Activated CD4-positive, alpha-beta memory T cell treated with anti-CD3 and anti-CD28 coated beads for 36 hours (primary cell): ENCODE measurements at regions not wholly inside any gene's neighbourhood (a gene's known extent, or its start where the extent isn't known, plus 50 kb on each side); places are given as distances from the start of the nearest gene placed in this dataset.

Experiments
- CTCF ChIA-PET: fragments of 350-600 bp; sonication (Branson Sonifier 250); formaldehyde crosslinking; loops from one replicate; lab custom pipeline; 2021; ENCODE audit warnings: antibody characterized with exemption, inconsistent platforms; lab: Charles Lee
- POLR2A ChIA-PET: fragments of 350-600 bp; sonication (Branson Sonifier 250); formaldehyde crosslinking; loops from one replicate; lab custom pipeline; 2021; ENCODE audit warnings: antibody characterized with exemption; lab: Charles Lee
- DNase-seq: peaks from one replicate; pipeline ENCODE4 v3.0.0-alpha.2; 2020
- H3K27ac Mint-ChIP-seq: one replicate; pipeline ENCODE4 v1.8.0; 2021; ENCODE audit warnings: mixed read lengths
- H3K27me3 Mint-ChIP-seq: one replicate; pipeline ENCODE4 v1.8.0; 2021; ENCODE audit warnings: mixed read lengths
- H3K36me3 Mint-ChIP-seq: one replicate; pipeline ENCODE4 v1.8.0; 2021; ENCODE audit warnings: mixed read lengths
- H3K4me1 Mint-ChIP-seq: one replicate; pipeline ENCODE4 v1.8.0; 2021; ENCODE audit warnings: low read depth, mixed read lengths
- H3K4me3 Mint-ChIP-seq: one replicate; pipeline ENCODE4 v1.8.0; 2021; ENCODE audit warnings: mild to moderate bottlenecking, mixed read lengths
- H3K9me3 Mint-ChIP-seq: one replicate; pipeline ENCODE4 v1.8.0; 2021; ENCODE audit warnings: mixed read lengths
- intact Hi-C: fragments of 100-400 bp; cut with micrococcal nuclease; formaldehyde crosslinking; loops from one replicate; pipeline ENCODE4 v1.15.1; 2023

DNA sequence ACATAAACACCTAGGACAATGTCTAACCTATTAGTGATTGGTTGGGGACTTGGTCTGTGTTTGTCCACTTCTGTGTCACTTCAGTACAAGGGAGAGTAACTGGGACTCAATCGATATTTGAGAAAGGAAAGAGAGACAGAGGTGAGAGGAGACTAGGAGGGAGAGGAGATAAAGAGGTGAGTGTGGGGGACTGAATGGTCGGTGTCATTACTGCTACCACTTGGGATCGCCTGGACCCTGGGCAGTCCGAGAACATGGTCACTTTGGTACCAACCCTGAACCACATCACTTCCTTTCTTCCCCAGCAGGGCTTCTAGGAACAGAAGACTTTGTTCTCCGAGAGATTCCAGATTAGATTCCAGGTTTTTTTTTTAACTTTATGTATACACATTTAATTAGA is 63.7 kb downstream of the GPR6 start:
- Mint-ChIP-seq H3K9me3 (peaks cover 2% of the 10 kb centered on the region), H3K27me3 (no peaks in the 10 kb centered on the region), H3K27ac (no peak overlapping the region), H3K4me3 (no peak overlapping the region), H3K4me1 (peaks cover 10% of the 10 kb centered on the region), H3K36me3 (no peaks in the 10 kb centered on the region)
- intact Hi-C loops: no loop called here
- CTCF ChIA-PET: interaction anchor here (4.2 to 5.7 kb wide), 2 partner anchors 338 to 349 kb away, joined by 75 to 161 read pairs; no protein-coding TSS in a partner anchor
- no peak for DNase-seq
- POLR2A ChIA-PET: no interaction called here

DNA sequence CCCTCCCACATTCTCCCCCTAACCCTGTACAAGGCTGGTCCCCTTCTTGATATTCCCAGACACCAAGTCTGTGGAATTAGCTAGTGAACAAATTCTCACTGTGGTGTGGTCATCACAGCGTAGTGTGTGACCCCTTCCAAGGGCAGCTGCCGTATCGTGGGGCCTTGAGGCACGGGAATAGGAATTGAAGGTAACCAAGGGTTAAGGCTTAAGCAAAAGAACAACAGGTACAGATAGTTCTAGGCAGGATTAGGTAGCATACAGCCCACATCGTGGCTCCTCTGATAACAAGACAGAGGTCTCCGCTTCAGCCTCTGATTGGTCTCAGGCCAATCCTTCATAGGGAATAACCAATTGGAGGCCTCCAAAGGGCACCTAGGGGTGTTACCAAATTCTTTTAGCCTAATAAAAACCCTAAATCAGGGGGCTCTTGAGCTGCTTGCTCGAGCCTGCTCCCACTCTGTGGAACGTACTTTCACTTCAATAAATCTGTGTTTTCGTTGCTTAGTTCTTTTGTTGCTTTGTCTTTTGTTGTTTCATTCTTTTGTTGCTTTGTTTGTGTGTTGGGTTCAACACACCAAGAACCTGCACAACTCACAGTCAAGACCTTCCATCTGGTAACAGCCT is 64.7 kb downstream of the GPR6 start:
- intact Hi-C loops: no loop called here
- no peak overlapping the region for H3K27ac Mint-ChIP-seq
- ChIA-PET POLR2A (no interaction called here), CTCF (no interaction called here)
- peaks cover under 1% of the 10 kb centered on the region for H3K27me3 Mint-ChIP-seq
- H3K4me3 Mint-ChIP-seq: no peak overlapping the region
- no peak for DNase-seq
- H3K36me3 Mint-ChIP-seq: no peaks in the 10 kb centered on the region
- peaks cover 10% of the 10 kb centered on the region for H3K4me1 Mint-ChIP-seq
- H3K9me3 Mint-ChIP-seq: peaks cover 2% of the 10 kb centered on the region

DNA sequence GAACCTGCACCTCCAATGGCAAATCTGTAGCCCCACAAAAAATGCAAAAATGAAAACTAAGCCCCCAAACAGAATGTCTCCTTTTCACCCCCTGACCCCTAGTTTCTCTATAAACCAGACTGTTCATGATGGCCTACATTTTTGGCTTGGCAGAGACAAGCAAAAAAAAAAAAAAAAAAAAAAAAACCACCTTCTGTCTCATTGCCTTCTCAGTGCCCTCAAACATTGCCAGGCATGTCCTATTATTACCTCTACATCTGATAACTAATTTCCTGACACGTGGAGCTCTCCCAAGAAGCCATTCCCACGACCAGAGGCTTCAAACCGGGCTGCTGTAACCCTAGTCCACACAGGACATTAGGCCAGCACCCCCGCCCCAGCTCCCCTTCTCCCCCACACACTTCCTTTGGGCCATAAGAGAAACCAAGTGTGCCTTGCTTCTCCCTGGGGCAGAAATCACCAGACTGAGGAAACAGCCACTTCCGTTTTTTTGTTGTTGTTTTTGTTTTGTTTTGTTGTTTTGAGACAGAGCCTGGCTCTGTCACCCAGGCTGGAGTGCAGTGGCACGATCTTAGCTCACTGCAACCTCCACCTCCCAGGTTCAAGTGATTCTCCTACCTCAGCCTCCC is 65.4 kb downstream of the GPR6 start:
- Mint-ChIP-seq H3K4me3 (no peak overlapping the region), H3K27me3 (peaks cover 2% of the 10 kb centered on the region), H3K9me3 (peaks cover 2% of the 10 kb centered on the region), H3K36me3 (no peaks in the 10 kb centered on the region), H3K4me1 (peaks cover 10% of the 10 kb centered on the region), H3K27ac (no peak overlapping the region)
- POLR2A ChIA-PET: no interaction called here
- DNase-seq: no peak
- CTCF ChIA-PET: interaction anchor here (1.8 kb wide), 1 partner anchor 10 kb away, joined by 6 read pairs; no protein-coding TSS in a partner anchor
- intact Hi-C loops: no loop called here

DNA sequence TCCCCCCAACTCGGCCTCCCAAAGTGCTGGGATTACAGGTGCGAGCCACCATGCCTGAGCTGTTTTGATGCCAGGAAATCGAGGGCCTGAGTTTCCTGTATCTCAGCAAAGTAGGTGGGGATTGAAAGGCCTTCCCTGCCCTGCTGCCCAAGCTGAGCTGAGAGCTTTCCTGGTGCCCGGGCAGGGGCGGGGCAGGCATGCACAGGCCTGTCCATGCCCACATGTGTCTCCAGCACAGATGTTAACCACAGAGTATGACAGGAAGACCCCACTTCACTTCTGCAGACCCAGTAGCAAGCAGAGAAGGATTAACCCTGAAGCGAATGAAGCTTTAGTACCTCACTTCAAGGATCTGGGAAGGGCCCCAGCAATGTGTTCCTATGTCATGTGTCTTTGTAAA is 66.0 kb downstream of the GPR6 start:
- Mint-ChIP-seq H3K27me3 (peaks cover 2% of the 10 kb centered on the region), H3K4me1 (peaks cover 10% of the 10 kb centered on the region), H3K4me3 (no peak overlapping the region), H3K36me3 (no peaks in the 10 kb centered on the region), H3K9me3 (peaks cover 2% of the 10 kb centered on the region), H3K27ac (no peak overlapping the region)
- DNase-seq: no peak
- intact Hi-C loops: no loop called here
- ChIA-PET POLR2A (no interaction called here), CTCF (interaction anchor here (0.8 to 1.8 kb wide), 3 partner anchors 9 to 41 kb away, joined by 3 to 6 read pairs (median 3); no protein-coding TSS in a partner anchor)

DNA sequence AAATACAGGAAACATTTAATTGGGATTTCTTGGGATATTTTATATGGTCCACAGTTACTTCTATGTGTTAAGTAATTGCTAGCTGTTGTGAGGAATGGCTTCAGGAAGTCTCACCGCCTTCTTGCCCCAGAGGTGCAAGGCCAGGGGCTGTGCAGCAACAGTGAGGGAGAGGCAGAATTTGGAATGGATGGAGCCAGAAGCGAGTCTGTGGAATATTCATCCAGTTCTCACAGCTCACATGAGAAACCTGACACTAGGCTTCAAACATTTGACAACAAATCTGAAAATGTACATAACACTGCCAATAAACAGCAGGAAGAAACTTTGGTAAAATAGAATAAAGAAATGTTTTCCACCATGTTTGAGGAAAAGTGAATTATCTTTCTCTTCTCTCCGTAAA is 66.5 kb downstream of the GPR6 start:
- peaks cover 2% of the 10 kb centered on the region for H3K27me3 Mint-ChIP-seq
- ChIA-PET POLR2A (no interaction called here), CTCF (interaction anchor here (0.8 to 1.8 kb wide), 3 partner anchors 9 to 42 kb away, joined by 3 to 6 read pairs (median 3); no protein-coding TSS in a partner anchor)
- no peak overlapping the region for H3K4me3 Mint-ChIP-seq
- peaks cover 2% of the 10 kb centered on the region for H3K9me3 Mint-ChIP-seq
- peaks cover 6% of the 10 kb centered on the region for H3K4me1 Mint-ChIP-seq
- no peak for DNase-seq
- intact Hi-C loops: no loop called here
- H3K27ac Mint-ChIP-seq: no peak overlapping the region
- no peaks in the 10 kb centered on the region for H3K36me3 Mint-ChIP-seq

DNA sequence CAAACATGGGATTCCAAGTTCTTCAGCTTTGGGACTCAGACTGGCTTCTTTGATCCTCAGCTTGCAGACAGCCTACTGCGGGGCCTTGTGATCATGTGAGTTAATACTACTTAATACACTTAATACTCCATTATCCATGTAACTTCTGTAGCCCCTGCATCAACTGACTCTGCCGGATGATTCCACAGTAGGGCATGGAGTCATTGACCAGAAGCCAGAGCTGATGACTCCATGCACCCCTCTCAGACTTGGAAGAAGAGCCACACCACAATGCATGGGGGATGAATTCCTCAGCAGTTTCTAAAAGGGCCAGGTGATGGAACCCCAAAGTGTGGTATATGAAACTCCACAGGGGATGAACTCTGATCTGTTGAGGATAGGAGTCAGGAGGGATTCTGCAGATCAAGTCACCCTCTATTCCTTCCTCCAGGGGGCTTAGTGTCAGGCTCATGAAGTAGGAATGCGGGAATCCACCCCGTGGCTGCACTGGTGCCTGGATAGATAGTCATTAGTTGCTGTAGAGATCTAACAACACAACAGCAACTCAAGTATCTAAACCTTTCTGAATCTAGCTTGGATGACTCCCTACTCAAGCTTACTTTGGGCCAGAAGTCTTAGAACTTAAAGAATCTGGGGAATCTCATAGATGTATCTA is 70.2 kb downstream of the GPR6 start:
- ChIA-PET POLR2A (no interaction called here), CTCF (interaction anchor here (2.2 kb wide), 1 partner anchor 9 kb away, joined by 23 read pairs; no protein-coding TSS in a partner anchor)
- Mint-ChIP-seq H3K27ac (no peak overlapping the region), H3K27me3 (peaks cover 2% of the 10 kb centered on the region), H3K4me3 (no peak overlapping the region), H3K4me1 (no peaks in the 10 kb centered on the region), H3K36me3 (no peaks in the 10 kb centered on the region), H3K9me3 (peaks cover 2% of the 10 kb centered on the region)
- no peak for DNase-seq
- intact Hi-C loops: no loop called here

DNA sequence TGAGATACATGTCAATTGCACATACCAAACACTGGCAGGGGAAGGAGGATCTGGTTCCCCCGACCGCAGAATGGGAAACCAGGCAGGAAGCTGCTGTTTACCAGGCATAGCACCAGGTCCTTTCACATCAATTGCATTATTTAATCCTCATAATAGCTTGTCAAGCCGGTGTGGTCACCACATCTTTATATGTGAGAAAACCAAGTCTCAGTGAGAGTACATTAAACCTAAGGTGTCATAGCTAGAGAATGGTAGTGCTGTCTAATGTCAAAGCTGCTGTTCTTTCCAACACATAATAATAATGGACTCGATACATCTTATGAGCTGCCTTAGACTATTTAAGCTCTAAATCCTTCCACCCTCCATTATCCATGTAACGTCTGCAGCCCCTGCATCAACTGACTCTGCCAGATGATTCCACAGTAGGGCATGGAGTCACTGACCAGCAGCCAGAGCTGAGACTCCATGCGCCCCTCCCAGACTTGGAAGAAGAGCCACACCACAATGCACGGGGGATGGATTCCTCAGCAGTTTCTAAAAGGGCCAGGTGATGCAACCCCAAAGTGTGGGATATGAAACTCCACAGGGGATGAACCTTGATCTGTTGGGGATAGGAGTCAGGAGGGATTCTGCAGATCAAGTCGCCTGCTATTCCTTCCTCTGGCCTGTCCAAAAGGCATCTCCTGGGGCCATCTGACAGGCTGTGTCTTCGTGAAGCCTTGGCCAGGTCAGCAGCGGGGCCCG is 71.8 kb downstream of the GPR6 start:
- Mint-ChIP-seq H3K27ac (no peak overlapping the region), H3K27me3 (peaks cover 2% of the 10 kb centered on the region), H3K4me3 (no peak overlapping the region), H3K36me3 (no peaks in the 10 kb centered on the region), H3K9me3 (peaks cover 2% of the 10 kb centered on the region), H3K4me1 (no peaks in the 10 kb centered on the region)
- ChIA-PET POLR2A (no interaction called here), CTCF (interaction anchor here (2.2 kb wide), 1 partner anchor 10 kb away, joined by 23 read pairs; no protein-coding TSS in a partner anchor)
- DNase-seq: no peak
- intact Hi-C loops: no loop called here
